GM12878 (cell line): ENCODE measurements at regions not wholly inside any gene's neighbourhood (a gene's known extent, or its start where the extent isn't known, plus 50 kb on each side); places are given as distances from the start of the nearest gene placed in this dataset.

Experiments
- HDAC6 ChIP-seq: fragments of 200-600 bp; sonication (generic); IDR thresholded peaks from one replicate; pipeline ENCODE4 v1.8.0; 2017; ENCODE audit warnings: antibody characterized with exemption; ENCODE audit not compliant: unreplicated experiment
- SMARCA5 ChIP-seq: fragments of 450-650 bp; IDR thresholded peaks from 2 replicates; pipeline ENCODE4 v1.6.1; 2017; ENCODE audit warnings: mild to moderate bottlenecking

DNA sequence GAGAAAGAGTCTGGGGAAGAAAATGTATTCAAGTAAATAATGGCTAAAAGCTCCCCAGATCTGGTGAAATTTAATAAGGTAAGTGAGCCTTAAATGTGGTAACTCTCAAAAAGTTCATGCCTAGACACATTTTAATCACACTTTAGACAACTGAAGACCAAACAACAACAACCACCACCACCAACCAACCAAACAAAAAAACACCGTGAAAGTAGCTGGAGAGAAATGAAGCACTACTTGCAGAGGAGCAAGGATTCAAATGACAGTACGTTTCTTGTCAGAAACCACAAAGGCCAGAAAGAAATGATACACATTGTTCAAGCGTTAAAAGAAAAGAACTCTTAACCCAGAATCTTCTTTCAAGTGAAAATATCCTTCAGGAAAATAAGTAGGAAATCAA is 208.3 kb downstream of the MYRFL start:
- TF ChIP-seq SMARCA5 (no peak), HDAC6 (no peak)
